ENCODE measurements at regions not wholly inside any gene's neighbourhood (a gene's known extent, or its start where the extent isn't known, plus 50 kb on each side); places are given as distances from the start of the nearest gene placed in this dataset.

DNA sequence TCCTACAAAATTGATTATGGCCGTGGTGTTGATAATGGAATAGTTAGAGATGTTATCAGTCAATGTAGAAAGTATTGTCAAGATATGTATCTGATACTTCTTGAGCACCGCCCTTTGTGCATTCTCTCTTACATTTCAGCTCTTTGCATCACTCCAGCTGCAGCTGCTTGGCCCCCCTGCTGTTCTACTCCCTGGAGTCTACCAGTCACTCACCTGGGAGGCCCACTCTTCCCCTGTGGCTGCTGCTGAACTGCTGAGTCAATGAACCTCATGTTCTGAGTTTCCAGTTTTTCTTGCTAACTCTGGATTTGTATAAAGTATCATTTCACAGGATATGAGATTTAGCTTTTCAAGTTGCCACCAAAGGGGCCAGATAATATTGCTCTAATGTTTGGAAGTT is 312.8 kb upstream of the SLC16A7 start:
- in situ Hi-C loops (cut with MboI; ENCODE audit: low sequenced_read_pairs), result no loop called here
- Histone ChIP-seq H4K91ac (ENCODE audit: insufficient read depth, low read depth, low read length) (no peak overlapping the region), H4K20me1 (ENCODE audit: insufficient read depth, low read length) (no peaks in the 10 kb centered on the region), H3K9me1 (ENCODE audit: insufficient read depth, low read length) (no peaks in the 10 kb centered on the region), H3K4me2 (ENCODE audit: low read depth, low read length) (no peak overlapping the region), H3K4me3 (ENCODE audit: insufficient read depth, low read depth, low read length) (no peak overlapping the region), H3K9ac (ENCODE audit: low read depth, low read length) (no peak overlapping the region), H3K23ac (ENCODE audit: low read depth, low read length) (no peak overlapping the region), H3K4ac (ENCODE audit: low read depth, low read length) (no peak overlapping the region), H2BK15ac (ENCODE audit: low read depth, low read length) (no peak overlapping the region), H3K36me3 (ENCODE audit: control insufficient read depth, insufficient read depth, low read length) (no peaks in the 10 kb centered on the region), H3K56ac (ENCODE audit: extremely low read depth, insufficient read depth, low read length) (no peak overlapping the region), H4K8ac (ENCODE audit: low read depth in 2 of 2, low read length in 2 of 2) (no peak overlapping the region), H3K9me3 (ENCODE audit: control insufficient read depth, insufficient read depth, low read length) (no peaks in the 10 kb centered on the region; the same call in 1 of the 2 replicates), H3K79me1 (ENCODE audit: low read depth in 1 of 2, low read length in 2 of 2) (no peaks in the 10 kb centered on the region), H3K27me3 (ENCODE audit: control insufficient read depth, insufficient read depth, low read length) (no peaks in the 10 kb centered on the region), H4K5ac (ENCODE audit: low read depth, low read length) (no peak overlapping the region), H2BK5ac (ENCODE audit: low read depth, low read length, poor library complexity, severe bottlenecking) (no peak overlapping the region), H3K4me1 (ENCODE audit: control insufficient read depth, insufficient read depth, low read length) (no peaks in the 10 kb centered on the region), H3K14ac (replicated peaks; ENCODE audit: low read depth, low read length) (no peak overlapping the region), H3K27ac (ENCODE audit: insufficient read depth, low read length) (no peak overlapping the region), H2AK9ac (replicated peaks; ENCODE audit: low read depth, low read length, poor library complexity) (no peak overlapping the region), H3K18ac (ENCODE audit: low read depth, low read length) (no peak overlapping the region), H2AK5ac (ENCODE audit: low read depth, low read length) (no peak overlapping the region), H2BK20ac (ENCODE audit: low read depth, low read length) (no peak overlapping the region), H2AFZ (replicated peaks; ENCODE audit: low read length, poor library complexity) (no peak overlapping the region), H2BK120ac (ENCODE audit: low read depth, low read length) (no peak overlapping the region)
- CTCF ChIA-PET, result no interaction called here
- no peak for TF ChIP-seq RCOR1 (IDR thresholded peaks at IDR 0.05; ENCODE audit: insufficient replicate concordance, low read length)
- no peak for TF ChIP-seq NFE2L2 (IDR thresholded peaks at IDR 0.05; ENCODE audit: low read depth, low read length)
- no peak for TF ChIP-seq BHLHE40 (IDR thresholded peaks at IDR 0.05; ENCODE audit: low read depth, low read length)
- no peak for TF ChIP-seq CHD1 (IDR thresholded peaks at IDR 0.05; ENCODE audit: low read depth, low read length)
- TF ChIP-seq RAD21 (IDR thresholded peaks at IDR 0.05; ENCODE audit: low read length), result no peak
- TF ChIP-seq FOS (IDR thresholded peaks at IDR 0.05; ENCODE audit: low read depth, low read length), result no peak
- TF ChIP-seq, protein P1, sequence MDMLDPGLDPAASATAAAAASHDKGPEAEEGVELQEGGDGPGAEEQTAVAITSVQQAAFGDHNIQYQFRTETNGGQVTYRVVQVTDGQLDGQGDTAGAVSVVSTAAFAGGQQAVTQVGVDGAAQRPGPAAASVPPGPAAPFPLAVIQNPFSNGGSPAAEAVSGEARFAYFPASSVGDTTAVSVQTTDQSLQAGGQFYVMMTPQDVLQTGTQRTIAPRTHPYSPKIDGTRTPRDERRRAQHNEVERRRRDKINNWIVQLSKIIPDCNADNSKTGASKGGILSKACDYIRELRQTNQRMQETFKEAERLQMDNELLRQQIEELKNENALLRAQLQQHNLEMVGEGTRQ (IDR thresholded peaks at IDR 0.05; ENCODE audit: low read depth, low read length), result no peak
- TF ChIP-seq MAFK (IDR thresholded peaks at IDR 0.05; ENCODE audit: low read depth, low read length), result no peak
- no peak for TF ChIP-seq SMC3 (IDR thresholded peaks at IDR 0.05; ENCODE audit: low read depth, low read length)
- TF ChIP-seq MXI1 (IDR thresholded peaks at IDR 0.05; ENCODE audit: borderline replicate concordance, low read depth, low read length), result no peak
- no peak for TF ChIP-seq MAZ (IDR thresholded peaks at IDR 0.05; ENCODE audit: borderline replicate concordance, low read depth, low read length)
- no peak for TF ChIP-seq RFX5 (IDR thresholded peaks at IDR 0.05; ENCODE audit: low read depth, low read length)
- TF ChIP-seq, protein P2, sequence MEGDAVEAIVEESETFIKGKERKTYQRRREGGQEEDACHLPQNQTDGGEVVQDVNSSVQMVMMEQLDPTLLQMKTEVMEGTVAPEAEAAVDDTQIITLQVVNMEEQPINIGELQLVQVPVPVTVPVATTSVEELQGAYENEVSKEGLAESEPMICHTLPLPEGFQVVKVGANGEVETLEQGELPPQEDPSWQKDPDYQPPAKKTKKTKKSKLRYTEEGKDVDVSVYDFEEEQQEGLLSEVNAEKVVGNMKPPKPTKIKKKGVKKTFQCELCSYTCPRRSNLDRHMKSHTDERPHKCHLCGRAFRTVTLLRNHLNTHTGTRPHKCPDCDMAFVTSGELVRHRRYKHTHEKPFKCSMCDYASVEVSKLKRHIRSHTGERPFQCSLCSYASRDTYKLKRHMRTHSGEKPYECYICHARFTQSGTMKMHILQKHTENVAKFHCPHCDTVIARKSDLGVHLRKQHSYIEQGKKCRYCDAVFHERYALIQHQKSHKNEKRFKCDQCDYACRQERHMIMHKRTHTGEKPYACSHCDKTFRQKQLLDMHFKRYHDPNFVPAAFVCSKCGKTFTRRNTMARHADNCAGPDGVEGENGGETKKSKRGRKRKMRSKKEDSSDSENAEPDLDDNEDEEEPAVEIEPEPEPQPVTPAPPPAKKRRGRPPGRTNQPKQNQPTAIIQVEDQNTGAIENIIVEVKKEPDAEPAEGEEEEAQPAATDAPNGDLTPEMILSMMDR (conservative IDR thresholded peaks at IDR 0.05; ENCODE audit: low read depth, low read length), result no peak
- TF ChIP-seq POLR2A (IDR thresholded peaks at IDR 0.05; ENCODE audit: low read depth, low read length), result no peak
- no peak for TF ChIP-seq CEBPB (IDR thresholded peaks at IDR 0.05; ENCODE audit: low read depth, low read length)
- no TSS peak for BruUV-seq (replicated peaks)
- POLR2A ChIA-PET (ENCODE audit: unreplicated experiment), result no interaction called here
- dilution Hi-C loops (cut with HindIII; ENCODE audit: low sequenced_read_pairs, unreplicated experiment), result no loop called here
- DNase-seq, result no peak
- no CpG with 5 or more reads among the region's 2 CpGs for WGBS, 2 experiments (ENCODE audit: extremely low coverage in 2 of 2, insufficient read length in 1 of 2)
- no peak for ATAC-seq (ENCODE audit: low read depth)
- intact Hi-C loops (cut with micrococcal nuclease), result no loop called here

All from IMR-90 (cell line).